GM19455 (cell line): ENCODE measurements at regions not wholly inside any gene's neighbourhood (a gene's known extent, or its start where the extent isn't known, plus 50 kb on each side); places are given as distances from the start of the nearest gene placed in this dataset.

Experiments used
- ATAC-seq: cut with Tn5 transposase; IDR thresholded peaks from one replicate; pipeline ENCODE4 v1.9.1; 2021; ENCODE audit not compliant: unreplicated experiment

DNA sequence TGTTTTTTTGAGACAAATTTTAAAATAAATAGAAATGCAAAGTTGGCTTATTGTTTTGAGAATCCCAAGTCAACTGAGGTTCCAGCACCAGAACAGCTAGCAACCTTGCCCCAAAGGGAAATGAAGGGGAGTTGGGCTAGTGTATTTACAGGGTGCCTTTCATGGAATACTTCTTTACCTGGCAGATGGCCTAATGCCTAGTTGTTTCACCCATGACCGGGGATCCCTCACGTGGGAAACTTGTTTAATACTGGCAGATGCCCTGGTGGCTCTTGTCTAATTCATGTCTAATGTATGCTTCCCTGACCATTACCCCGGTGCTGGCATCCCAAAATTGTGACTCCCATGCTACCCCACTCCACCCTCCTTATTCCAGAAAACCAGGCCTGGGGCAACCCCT, 861.1 kb upstream of the ZWINT start:
- no peak for ATAC-seq

DNA sequence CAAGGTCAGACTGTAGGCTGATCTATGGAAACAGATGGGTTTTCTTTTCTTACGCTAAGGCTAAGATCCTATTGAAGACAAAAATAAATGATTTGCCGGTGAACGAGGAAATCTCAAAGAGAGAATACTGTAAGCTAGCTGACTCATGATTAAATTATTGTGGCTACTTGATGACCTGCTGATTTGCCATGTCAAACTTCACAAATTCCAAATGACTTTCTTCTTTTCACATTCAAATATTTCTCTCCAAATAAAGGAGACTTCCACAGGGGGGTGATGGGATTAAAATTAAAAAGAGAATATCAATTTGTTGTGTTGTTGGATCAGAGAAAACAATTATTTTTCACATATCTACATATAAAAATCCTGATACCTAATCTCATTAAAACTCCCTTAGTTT, 860.6 kb upstream of the ZWINT start:
- no peak for ATAC-seq

DNA sequence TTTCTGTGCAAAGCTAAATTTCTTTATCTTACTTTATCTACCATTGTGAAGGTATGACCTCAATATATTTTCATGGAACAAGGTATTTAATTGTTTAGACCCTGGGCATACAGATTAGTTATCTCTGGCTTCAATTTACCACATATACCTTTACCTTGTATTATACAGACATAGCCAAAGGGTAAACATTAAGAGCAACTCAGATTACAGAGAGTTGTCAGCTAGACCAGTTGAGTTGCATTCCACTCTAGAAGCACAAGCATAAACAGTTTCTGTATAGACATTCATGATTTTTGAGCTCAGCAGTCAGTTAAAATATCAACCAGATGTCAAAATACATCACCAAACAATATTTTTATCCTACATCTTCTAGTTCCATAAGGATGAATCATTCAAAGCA, 857.3 kb upstream of the ZWINT start:
- ATAC-seq, result no peak

DNA sequence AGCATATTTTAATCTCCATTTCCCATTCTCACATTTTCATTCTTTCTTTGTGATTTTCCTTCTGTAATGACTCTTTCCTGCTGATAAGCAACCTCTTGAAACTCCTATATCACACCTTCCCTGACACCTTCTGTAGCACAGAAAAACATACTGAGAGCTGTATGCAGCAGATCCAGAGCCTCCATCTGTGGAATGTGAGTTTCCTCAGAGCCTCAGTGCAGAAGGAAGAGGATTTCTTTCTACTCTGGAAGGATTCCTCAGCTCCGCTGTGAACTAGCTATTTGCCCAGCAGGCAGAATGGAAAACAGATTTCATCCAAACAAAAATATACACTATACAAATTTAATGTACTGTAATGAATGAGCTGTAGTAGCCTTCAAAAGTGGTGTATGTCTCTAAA, 841.3 kb upstream of the ZWINT start:
- no peak for ATAC-seq

DNA sequence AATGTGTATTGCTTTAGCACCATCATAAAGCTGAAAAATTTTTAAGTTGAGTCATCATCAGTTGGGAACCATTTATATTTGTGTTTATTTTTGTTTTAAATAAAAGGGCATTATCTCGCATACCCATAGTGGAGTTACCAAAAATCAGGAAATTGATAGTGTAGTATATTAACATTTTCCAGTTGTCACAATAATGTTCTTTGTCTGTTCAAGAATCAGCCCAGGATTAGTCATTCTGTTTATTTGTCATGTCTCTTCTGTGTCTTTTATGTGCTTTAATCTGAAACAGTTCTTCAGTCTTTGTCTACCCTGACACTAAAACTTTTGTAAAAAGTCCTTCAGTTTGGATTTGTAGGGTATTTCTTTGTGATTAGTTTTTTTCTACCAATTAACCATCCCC, 827.8 kb upstream of the ZWINT start:
- no peak for ATAC-seq

DNA sequence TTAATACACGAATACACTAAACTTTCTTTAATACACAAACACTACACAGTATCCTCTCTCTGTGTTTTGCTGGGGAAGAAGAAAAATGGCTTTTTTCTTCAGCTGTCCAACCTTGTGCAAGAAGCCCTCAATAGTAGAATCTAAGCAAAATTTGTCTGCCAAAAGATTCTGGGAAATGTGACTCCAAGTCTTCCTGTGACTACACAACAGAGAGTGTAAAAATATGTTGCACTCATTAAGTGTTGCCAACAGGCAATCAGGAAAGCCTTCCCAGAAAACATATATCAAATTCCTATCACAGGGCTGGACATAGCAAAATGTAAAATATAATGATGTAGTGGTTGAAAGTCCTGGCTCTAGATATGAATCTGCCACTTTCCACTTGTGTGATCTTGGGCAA, 825.1 kb upstream of the ZWINT start:
- no peak for ATAC-seq

DNA sequence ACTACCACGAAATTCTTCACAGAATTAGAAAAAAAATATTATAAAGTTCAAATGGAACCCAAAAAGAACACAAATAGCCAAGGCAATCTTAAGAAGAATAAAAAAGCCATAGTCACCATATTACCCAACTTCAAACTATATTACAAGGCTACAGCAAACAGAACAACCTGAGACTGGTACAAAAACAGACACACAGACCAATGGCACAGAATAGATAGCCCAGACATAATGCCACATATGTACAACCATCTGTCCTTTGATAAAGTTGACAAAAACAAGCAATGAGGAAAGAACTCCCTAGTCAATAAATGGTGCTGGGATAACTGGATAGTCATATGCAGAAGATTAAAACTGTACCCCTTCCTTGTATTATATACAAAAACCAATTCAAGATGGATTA, 808.5 kb upstream of the ZWINT start:
- ATAC-seq, result no peak

DNA sequence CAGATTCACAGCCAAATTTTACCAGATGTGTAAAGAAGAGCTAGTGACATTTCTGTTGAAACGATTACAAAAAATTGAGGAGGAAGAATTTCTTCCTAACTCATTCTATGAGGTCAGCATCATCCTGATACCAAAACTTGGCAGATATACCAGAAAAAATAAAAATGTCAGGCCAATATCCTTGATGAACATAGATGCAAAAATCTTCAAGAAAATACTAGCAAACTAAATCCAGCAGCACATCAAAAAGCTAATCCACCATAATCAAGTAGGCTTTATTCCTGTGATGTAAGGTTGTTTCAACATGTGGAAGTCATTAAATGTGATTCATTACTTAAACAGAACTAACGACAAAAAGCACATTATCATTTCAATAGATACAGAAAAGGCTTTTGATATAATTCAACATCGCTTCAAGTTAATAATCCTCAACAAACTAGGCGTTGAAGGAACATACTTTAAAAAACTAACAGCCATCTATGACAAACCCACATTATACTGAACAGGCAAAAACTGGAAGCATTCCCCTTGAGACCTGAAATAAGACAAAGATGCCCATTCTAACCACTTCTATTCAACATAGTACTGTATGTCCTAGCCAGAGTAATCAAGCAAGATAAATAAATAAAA, 807.7 kb upstream of the ZWINT start:
- ATAC-seq, result no peak

DNA sequence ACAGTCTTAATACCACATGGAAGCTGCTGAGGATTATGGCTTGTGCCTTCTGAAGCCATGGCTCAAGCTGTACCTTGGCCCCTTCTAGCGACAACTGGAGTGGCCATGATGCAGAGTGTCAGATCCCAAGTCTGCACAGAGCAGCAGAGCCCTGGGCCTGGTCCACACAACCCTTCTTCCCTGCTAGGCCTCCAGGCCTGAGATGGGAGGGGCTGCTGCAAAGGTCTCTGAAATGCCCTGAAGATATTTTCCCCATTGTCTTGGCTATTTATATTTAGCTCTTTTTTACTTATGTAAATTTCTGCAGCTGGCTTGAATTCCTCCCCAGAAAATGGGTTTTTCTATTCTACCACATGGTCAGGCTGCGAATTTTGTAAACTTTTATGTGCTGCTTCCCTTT, 804.6 kb upstream of the ZWINT start:
- no peak for ATAC-seq

DNA sequence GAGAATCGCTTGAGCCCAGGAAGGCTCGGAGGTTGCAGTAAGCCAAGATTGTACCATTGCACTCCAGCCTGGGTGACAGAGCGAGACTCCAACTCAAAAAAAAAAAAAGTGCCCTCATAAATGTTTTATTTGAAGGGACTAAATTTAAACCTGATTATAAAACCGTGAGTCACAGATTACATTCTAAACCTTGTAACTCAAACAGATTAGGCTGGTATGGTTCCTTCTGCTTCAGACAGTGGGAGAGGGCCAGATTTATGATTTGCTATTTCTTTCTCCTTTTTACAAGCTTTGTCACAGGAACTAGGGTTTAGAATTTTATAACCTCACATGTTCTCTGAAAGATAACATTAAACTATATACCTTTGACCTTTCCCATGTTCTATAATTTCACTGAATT, 801.2 kb upstream of the ZWINT start:
- no peak for ATAC-seq

DNA sequence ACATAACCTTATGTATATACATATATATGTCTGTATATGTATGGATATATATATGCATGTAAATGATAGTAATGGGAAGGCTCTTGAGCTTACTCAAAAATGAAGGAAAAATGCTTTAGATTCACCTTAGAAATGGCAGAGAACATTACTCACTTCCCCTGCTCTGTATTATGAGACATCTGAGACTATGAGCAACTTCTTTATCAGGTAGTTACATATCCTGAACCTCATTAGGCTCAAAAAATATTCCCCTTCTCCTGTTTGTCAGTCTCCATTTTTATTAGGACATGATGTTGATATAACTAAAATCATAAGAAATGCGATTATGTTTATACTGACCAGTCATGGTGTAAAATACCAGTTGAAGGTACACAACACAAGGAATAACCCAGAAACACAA, 800.1 kb upstream of the ZWINT start:
- no peak for ATAC-seq

DNA sequence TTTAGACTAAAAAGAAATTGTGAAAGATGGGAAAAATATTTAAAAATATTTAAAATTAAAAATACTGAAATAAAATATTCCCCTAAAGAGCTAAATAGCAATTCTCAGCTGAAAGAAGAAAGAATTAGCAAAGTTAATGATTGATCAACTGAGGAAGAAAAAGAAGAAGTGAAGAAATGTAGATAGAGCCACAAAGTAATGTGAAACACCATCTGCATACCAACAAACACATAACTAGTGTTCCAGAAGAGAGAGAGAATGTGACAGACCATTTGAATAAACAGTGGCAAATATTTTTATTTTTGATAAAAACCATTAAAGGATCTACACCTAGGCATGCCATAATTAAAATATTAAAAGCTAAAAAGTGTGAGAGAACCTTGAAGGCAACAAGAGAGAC, 784.5 kb upstream of the ZWINT start:
- ATAC-seq, result no peak

DNA sequence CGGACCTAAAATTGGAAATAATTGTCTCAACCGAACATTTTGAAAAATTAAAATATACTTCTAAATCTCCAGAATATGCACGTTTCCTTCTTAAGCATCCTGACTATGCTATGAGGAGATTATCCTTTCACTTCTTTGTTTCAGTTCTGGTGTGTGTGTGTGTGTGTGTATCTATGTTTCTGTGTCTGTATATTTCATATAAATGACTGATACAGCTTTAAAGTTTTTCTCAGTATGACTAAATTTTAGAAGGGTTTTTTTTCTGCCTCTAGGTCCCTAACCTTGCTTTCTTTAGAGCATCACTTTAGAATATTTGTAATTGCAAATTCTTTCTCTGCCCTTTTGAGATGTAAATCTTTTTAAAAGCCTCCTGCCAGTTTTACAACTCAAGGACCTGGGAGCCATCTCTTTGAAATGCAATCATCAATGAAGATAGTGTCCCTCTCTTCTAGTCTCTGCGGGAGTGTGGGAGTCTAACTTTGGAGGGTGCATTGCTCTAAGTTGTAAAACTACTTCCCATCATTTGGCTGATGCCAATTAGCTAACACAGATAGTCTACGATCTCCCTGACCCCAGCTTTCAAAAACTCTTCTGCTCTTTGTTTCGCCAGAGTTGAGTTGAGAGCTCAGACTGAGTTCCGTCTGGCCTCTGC, 782.0 kb upstream of the ZWINT start:
- no peak for ATAC-seq

DNA sequence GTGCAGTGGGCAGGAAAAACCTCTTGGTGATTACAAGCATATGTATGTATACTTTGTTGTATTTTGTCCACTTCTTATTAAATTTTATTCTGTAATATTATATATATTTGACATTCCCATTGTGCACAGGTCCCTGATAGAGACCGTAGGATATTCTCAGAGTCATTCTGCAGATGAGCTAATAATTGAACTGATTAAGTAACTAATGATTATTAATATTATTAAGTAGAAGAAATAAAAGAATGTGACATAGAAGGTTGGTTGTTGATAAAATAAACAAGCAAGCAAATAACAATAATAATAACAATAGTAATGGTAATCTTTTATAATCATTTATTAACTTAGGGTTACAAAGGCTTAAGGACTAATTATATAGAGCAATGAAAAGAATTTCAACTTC, 780.6 kb upstream of the ZWINT start:
- ATAC-seq, result no peak

DNA sequence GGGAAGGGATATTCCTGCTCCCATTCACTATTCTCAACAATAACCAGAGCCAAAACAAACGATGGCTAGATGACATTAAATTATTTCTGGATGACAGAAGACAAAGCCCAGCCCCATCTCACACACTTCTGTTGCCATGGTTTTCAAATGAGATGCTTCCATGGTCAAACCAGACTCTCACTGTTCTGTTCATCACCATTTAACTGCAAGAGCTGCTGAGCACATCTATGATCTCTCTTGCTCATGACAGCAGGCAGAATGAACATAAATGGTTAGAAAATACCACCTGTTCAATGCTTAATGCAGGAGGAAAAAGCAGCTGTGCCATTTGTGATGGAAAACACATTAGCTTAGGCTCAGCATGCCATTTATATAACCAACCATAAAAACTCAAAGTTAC, 758.6 kb upstream of the ZWINT start:
- ATAC-seq, result no peak

DNA sequence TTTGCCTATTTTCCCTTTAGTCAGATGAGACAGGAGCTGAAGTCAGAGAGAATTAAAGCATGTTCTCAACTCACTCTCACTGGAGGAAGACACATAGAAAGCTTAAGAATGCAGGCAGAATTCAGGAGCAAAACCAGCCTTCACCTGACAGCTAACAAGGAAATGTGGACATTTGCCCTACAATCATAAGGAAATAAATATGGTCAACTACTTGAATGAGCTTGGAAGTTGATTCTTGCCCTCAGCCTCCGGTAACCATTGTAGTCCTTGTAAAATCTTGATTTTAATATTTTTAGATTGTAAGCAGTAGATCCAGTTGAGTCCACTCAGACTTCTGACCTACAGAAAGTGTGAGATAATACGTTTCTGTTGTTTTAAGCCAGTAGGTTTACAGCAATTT, 752.5 kb upstream of the ZWINT start:
- no peak for ATAC-seq

DNA sequence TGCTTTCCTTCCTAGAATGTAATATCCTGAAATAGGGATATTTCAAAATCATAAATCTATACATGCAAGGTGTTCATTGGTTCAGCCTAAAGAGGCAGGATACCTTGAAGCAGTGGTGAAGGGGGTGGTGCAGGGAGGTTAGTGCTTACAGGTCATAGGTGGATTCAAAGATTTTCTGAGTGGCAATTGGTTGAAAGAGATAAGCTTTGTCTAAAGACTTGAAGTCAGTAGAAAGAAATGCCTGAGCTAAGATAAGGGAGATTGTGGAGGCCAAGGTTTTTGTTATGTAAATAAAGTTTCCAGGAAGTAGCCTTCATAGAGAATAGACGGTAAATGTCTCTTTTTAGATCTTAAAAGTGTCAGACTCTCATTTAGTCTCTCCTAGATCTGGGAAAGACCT, 741.2 kb upstream of the ZWINT start:
- ATAC-seq, result no peak

DNA sequence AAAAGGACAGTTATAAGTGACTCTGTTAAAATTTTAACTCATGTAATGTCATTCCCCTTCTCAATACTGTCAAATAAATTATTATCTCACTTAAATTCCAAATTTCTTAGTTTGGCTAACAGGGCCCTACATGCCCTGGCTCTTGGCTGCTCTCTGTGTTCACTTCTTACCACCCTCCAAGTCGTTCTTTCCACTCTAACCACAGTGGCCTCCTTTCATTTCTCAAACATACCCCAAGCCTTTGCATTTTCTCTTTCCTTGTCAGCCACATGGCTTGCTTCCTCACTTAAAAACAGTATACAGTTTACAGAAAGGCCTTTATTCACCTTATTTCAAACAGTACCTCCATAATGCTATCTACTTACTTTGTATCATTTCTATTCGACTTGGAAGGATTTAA, 737.1 kb upstream of the ZWINT start:
- ATAC-seq, result no peak

DNA sequence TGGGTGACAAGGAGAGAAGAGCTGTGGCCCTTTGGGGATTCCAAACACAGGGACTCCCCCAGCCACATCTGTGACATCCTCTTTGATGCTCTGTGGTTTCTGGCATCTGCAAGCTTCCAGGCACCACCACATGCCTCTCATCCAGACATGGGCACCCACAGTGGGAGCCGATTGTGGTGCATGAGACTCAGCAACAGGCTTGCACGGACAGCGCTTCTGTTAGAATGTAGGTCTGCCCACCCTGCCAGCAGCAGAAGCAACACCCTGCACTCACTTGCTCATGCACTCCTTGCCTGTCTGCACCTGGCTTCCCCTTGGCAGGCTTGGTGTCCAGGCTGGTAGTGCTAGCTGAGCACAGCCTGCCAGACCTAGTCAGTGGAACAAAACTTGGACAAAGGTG, 735.0 kb upstream of the ZWINT start:
- ATAC-seq, result no peak

DNA sequence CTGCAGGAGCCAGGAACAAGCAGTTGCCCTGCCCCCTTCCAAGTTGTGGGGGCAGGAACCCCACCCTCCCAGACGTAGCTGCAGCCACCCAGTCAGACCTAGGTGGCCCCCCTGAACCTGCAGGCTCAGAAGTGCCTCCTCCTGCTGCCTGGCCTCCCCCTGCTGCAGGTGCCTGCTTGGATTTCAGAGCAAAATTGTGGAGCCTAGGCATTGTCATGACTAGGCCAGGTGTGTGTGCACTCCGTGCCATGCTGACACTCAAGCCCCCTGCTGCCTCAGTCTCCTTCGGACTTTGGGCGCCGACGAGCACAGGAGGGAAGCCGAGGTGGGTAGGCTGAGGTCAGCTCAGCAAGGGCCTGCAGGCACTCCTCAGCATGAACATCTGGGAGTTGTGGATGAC, 733.9 kb upstream of the ZWINT start:
- ATAC-seq, result no peak

DNA sequence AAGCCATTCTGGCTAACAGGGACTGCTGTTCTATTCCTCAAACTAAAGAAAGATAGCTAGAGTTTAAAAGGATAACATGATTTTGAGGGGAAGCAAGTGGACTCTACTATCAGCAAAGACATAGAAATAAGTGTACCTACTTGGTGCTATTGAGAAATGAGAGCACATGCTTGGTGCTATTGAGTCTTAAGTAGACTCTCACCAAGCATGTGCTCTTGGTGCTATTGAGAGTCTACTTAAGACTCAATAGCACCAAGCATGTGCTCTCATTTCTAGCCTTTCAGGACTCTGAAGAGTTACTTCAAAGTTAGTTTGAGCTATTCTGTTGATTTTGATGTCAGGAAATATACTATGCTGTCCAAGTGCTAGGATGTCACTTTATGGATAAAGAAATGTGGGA, 733.0 kb upstream of the ZWINT start:
- ATAC-seq, result no peak

DNA sequence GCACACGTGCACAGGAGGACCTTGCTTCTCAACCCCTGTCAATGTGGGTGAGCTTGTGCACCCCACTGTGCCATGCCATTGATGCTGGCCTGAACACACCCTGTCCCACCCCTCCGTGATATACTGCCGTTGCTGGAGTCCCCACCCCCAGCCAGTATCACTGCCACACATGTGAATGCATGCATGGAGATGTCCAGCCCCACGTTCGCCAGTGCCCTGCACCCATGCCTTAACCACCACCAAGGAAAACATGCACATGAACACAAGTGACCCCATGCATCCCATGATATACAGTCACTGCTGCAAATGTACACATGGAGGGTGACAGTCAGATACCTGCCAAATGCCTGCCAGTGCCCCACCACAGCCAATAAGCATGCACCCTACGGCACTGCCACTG, 692.5 kb upstream of the ZWINT start:
- no peak for ATAC-seq

DNA sequence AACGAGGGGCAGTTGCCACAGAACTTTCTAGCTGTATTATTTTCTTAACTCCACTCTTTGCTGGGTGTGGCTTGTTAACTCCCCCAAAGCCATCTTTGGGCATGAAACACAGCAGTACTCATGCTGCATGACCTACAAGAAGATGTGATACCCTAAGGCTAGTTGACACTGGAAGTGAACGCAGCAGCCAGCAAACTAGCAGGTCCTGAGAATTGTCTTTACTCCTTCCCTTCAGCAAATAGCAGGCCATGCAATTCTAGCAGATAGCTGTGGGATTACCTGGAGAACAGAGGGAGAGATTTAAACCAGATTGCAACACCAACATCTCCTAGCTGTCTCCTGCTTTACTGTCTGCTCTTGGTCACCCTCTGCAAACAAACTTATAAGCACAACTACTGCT, 688.0 kb upstream of the ZWINT start:
- ATAC-seq, result no peak
